ENCODE measurements at regions not wholly inside any gene's neighbourhood (a gene's known extent, or its start where the extent isn't known, plus 50 kb on each side); places are given as distances from the start of the nearest gene placed in this dataset.

DNA sequence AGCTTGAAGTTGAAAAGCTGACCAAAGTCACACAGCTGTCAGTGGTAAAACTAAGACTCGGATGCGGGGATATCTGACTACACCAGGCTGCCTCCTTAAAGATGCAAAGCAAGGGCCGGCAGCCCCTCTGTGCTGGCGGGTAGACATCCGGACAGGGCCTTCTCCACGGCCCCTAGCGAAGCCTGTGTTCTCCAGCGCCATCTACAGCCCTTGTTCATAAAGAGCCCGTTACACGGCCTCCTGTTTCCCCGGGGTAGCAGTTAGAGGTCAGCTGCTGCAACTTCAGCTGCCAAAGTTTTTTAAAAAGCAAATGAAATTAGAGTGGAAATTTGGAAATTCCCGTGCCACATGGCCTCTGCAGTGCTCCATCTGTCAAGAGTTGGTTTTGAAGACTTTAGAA lies 383.0 kb downstream of the TBL1XR1 start (continued):
- TF ChIP-seq, protein P1, sequence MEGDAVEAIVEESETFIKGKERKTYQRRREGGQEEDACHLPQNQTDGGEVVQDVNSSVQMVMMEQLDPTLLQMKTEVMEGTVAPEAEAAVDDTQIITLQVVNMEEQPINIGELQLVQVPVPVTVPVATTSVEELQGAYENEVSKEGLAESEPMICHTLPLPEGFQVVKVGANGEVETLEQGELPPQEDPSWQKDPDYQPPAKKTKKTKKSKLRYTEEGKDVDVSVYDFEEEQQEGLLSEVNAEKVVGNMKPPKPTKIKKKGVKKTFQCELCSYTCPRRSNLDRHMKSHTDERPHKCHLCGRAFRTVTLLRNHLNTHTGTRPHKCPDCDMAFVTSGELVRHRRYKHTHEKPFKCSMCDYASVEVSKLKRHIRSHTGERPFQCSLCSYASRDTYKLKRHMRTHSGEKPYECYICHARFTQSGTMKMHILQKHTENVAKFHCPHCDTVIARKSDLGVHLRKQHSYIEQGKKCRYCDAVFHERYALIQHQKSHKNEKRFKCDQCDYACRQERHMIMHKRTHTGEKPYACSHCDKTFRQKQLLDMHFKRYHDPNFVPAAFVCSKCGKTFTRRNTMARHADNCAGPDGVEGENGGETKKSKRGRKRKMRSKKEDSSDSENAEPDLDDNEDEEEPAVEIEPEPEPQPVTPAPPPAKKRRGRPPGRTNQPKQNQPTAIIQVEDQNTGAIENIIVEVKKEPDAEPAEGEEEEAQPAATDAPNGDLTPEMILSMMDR (CRISPR knock-in tag; IDR thresholded peaks at IDR 0.05), result peak; percentile 72
- no peak for TF ChIP-seq ZBTB21 (CRISPR knock-in tag; IDR thresholded peaks at IDR 0.05)
- no peak for TF ChIP-seq ZNF143 (CRISPR knock-in tag; IDR thresholded peaks at IDR 0.05)
- TF ChIP-seq CEBPB (IDR thresholded peaks at IDR 0.05; ENCODE audit: borderline replicate concordance, low read depth, low read length), result no peak
- TF ChIP-seq, protein P2, sequence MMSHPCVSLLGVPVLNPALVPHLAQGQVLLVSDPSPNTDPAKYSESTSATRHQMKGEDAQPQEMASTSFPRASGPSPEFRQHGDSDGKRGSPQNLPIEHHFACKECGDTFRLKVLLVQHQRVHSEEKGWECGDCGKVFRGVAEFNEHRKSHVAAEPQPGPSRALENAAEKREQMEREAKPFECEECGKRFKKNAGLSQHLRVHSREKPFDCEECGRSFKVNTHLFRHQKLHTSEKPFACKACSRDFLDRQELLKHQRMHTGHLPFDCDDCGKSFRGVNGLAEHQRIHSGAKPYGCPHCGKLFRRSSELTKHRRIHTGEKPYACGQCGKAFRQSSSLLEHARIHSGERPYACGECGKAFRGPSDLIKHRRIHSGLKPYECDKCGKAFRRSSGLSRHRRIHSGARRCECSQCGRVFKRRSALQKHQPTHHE (CRISPR knock-in tag; IDR thresholded peaks at IDR 0.05; ENCODE audit: borderline replicate concordance), result no peak
- no peak for TF ChIP-seq MEIS1 (CRISPR knock-in tag; IDR thresholded peaks at IDR 0.05; ENCODE audit: borderline replicate concordance)
- no peak for TF ChIP-seq ZNF558 (CRISPR knock-in tag; IDR thresholded peaks at IDR 0.05; ENCODE audit: borderline replicate concordance)
- TF ChIP-seq SMC3 (IDR thresholded peaks at IDR 0.05; ENCODE audit: low read length), result peak; percentile 16; the same call in 1 of the 2 replicates
- TF ChIP-seq, protein P3, sequence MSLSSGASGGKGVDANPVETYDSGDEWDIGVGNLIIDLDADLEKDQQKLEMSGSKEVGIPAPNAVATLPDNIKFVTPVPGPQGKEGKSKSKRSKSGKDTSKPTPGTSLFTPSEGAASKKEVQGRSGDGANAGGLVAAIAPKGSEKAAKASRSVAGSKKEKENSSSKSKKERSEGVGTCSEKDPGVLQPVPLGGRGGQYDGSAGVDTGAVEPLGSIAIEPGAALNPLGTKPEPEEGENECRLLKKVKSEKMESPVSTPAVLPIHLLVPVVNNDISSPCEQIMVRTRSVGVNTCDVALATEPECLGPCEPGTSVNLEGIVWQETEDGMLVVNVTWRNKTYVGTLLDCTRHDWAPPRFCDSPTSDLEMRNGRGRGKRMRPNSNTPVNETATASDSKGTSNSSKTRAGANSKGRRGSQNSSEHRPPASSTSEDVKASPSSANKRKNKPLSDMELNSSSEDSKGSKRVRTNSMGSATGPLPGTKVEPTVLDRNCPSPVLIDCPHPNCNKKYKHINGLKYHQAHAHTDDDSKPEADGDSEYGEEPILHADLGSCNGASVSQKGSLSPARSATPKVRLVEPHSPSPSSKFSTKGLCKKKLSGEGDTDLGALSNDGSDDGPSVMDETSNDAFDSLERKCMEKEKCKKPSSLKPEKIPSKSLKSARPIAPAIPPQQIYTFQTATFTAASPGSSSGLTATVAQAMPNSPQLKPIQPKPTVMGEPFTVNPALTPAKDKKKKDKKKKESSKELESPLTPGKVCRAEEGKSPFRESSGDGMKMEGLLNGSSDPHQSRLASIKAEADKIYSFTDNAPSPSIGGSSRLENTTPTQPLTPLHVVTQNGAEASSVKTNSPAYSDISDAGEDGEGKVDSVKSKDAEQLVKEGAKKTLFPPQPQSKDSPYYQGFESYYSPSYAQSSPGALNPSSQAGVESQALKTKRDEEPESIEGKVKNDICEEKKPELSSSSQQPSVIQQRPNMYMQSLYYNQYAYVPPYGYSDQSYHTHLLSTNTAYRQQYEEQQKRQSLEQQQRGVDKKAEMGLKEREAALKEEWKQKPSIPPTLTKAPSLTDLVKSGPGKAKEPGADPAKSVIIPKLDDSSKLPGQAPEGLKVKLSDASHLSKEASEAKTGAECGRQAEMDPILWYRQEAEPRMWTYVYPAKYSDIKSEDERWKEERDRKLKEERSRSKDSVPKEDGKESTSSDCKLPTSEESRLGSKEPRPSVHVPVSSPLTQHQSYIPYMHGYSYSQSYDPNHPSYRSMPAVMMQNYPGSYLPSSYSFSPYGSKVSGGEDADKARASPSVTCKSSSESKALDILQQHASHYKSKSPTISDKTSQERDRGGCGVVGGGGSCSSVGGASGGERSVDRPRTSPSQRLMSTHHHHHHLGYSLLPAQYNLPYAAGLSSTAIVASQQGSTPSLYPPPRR (CRISPR knock-in tag; IDR thresholded peaks at IDR 0.05; ENCODE audit: borderline replicate concordance), result no peak
- no peak for TF ChIP-seq ZFAT (CRISPR knock-in tag; conservative IDR thresholded peaks at IDR 0.05)
- TF ChIP-seq ZNF577 (CRISPR knock-in tag; IDR thresholded peaks at IDR 0.05; ENCODE audit: borderline replicate concordance, low read depth), result no peak
- TF ChIP-seq, protein P4, sequence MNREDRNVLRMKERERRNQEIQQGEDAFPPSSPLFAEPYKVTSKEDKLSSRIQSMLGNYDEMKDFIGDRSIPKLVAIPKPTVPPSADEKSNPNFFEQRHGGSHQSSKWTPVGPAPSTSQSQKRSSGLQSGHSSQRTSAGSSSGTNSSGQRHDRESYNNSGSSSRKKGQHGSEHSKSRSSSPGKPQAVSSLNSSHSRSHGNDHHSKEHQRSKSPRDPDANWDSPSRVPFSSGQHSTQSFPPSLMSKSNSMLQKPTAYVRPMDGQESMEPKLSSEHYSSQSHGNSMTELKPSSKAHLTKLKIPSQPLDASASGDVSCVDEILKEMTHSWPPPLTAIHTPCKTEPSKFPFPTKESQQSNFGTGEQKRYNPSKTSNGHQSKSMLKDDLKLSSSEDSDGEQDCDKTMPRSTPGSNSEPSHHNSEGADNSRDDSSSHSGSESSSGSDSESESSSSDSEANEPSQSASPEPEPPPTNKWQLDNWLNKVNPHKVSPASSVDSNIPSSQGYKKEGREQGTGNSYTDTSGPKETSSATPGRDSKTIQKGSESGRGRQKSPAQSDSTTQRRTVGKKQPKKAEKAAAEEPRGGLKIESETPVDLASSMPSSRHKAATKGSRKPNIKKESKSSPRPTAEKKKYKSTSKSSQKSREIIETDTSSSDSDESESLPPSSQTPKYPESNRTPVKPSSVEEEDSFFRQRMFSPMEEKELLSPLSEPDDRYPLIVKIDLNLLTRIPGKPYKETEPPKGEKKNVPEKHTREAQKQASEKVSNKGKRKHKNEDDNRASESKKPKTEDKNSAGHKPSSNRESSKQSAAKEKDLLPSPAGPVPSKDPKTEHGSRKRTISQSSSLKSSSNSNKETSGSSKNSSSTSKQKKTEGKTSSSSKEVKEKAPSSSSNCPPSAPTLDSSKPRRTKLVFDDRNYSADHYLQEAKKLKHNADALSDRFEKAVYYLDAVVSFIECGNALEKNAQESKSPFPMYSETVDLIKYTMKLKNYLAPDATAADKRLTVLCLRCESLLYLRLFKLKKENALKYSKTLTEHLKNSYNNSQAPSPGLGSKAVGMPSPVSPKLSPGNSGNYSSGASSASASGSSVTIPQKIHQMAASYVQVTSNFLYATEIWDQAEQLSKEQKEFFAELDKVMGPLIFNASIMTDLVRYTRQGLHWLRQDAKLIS (CRISPR knock-in tag; IDR thresholded peaks at IDR 0.05), result no peak
- TF ChIP-seq, protein P5, sequence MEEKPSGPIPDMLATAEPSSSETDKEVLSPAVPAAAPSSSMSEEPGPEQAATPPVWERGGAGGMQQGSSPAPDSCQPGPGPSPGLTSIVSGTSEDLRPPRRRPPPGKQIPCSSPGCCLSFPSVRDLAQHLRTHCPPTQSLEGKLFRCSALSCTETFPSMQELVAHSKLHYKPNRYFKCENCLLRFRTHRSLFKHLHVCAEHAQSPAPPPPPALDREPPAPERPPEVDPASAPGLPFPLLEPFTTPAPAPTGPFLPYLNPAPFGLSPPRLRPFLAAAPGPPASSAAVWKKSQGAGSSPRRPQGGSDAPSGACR (CRISPR knock-in tag; IDR thresholded peaks at IDR 0.05), result no peak
